AG09309 (cell line): ENCODE measurements at regions not wholly inside any gene's neighbourhood (a gene's known extent, or its start where the extent isn't known, plus 50 kb on each side); places are given as distances from the start of the nearest gene placed in this dataset.

ENCODE experiments used
- DNase-seq: peaks from one replicate; pipeline ENCODE4 v3.0.0-alpha.2; 2010; ENCODE audit warnings: low read depth
- H3K4me3 ChIP-seq: 2 replicates; pipeline ENCODE4 v1.5.1; 2011; ENCODE audit warnings: mild to moderate bottlenecking, low read depth, low read length, moderate library complexity; ENCODE audit not compliant: control insufficient read depth
- TF ChIP-seq, protein P1 (sequence below): IDR thresholded peaks from 2 replicates; pipeline ENCODE4 v1.5.1; 2011; ENCODE audit warnings: mild to moderate bottlenecking, low read depth, low read length, inconsistent platforms; ENCODE audit not compliant: insufficient read depth, control insufficient read depth; ENCODE audit errors: missing control alignments

- DNase-seq: no peak
- TF ChIP-seq, protein P1, sequence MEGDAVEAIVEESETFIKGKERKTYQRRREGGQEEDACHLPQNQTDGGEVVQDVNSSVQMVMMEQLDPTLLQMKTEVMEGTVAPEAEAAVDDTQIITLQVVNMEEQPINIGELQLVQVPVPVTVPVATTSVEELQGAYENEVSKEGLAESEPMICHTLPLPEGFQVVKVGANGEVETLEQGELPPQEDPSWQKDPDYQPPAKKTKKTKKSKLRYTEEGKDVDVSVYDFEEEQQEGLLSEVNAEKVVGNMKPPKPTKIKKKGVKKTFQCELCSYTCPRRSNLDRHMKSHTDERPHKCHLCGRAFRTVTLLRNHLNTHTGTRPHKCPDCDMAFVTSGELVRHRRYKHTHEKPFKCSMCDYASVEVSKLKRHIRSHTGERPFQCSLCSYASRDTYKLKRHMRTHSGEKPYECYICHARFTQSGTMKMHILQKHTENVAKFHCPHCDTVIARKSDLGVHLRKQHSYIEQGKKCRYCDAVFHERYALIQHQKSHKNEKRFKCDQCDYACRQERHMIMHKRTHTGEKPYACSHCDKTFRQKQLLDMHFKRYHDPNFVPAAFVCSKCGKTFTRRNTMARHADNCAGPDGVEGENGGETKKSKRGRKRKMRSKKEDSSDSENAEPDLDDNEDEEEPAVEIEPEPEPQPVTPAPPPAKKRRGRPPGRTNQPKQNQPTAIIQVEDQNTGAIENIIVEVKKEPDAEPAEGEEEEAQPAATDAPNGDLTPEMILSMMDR: no peak
- no peak overlapping the region for H3K4me3 ChIP-seq
Observed at GRCh38 chr18:51453594-51453993, 256.1 kb upstream of the MEX3C start.

DNA sequence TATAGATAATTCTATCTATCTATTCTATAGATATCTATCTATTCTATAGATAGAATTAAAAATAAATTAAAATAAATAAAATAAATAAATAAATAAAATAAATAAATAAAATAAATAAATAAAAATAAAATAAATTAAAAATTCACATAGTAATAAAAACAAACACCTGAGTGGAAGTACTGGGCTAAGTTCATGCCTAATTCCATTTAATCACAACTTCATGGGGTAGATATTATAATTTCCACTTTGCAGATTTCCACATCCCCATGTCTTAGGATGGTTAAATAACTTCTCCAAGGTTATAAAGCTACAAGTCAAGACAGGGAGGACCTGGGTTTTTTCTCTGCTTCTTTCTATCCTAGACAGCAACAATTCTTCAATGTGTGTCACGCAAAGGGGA lies 261.4 kb upstream of the MEX3C start:
- no peak overlapping the region for H3K4me3 ChIP-seq
- no peak for DNase-seq
- TF ChIP-seq, protein P1: no peak

DNA sequence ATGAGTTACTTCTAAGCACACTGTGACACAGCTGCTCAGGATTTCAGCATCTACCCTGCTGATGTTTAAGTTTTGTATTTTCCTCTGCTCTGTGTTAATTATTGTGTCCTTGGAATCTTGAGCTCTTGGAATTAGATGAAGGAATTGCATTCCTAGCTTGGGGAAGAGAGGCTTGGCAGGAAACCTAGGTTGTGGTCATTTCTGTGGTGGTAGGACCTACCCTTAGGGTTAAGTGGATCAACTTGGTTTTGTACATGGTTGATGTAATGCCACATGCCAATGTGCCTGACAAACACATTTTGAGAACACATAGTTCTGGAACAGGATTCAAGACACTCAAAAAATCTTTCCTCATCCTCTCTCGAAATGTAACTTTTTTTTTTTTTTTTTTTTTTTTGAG lies 264.5 kb upstream of the MEX3C start:
- no peak overlapping the region for H3K4me3 ChIP-seq
- TF ChIP-seq, protein P1: no peak
- DNase-seq: no peak

DNA sequence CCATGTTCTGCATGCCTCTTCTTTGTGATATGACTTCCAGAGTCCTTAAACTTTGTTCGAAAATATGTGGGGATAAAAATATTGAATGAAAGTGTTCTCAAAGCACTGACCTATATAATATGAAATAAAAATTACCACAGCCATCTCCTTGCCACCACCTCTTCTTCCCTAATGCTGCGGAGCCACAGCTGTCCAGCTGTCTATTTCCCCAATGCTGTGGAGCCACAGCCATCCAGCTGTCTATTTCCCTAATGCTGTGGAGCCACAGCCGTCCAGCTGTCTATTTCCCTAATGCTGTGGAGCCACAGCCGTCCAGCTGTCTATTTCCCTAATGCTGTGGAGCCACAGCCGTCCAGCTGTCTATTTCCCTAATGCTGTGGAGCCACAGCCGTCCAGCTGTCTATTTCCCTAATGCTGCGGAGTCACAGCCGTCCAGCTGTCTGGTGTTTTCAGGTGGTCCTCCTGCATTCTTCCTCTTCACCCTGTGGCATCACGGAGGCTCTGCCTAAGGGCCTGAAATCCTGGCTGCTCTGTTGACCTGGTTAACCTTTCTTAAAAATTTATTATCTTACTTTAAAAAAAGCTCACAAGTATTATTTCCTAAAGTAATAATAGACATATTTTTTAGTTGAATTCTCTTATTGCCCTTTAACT lies 266.1 kb upstream of the MEX3C start:
- DNase-seq: no peak
- no peak overlapping the region for H3K4me3 ChIP-seq
- TF ChIP-seq, protein P1: no peak

- no peak for DNase-seq
- TF ChIP-seq, protein P1: no peak
Observed at GRCh38 chr18:51478908-51479307, 281.4 kb upstream of the MEX3C start.

DNA sequence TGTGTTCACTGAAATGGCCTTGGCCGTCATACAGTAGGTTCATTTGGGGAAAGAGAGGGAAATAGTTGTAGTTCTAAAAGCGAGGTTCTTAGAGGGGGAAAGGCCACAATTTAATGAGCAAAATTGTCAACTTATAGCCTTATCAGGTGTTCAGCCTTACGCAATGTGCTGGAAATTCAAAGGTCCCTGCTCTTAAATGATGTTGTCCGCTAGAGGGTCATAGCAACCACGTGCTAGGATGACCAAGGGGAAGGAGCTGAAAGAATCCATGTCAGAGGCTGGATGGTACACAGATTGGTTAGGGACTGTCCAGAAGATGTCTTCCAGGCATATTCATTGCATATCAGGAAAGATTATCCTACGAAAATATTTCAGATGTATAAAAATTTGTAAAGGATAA lies 282.3 kb upstream of the MEX3C start:
- no peak overlapping the region for H3K4me3 ChIP-seq
- no peak for DNase-seq
- TF ChIP-seq, protein P1: no peak

More at GRCh38 chr18:51478908-51479307, 281.4 kb upstream of the MEX3C start:
- H3K4me3 ChIP-seq: no peak overlapping the region
